Type B pancreatic cell (in vitro differentiated cells): ENCODE measurements at regions not wholly inside any gene's neighbourhood (a gene's known extent, or its start where the extent isn't known, plus 50 kb on each side); places are given as distances from the start of the nearest gene placed in this dataset.
A peak's percentile ranks its signal among the peaks of the same experiment; 100 is the strongest.

Experiments
- DNase-seq: peaks from one replicate; pipeline ENCODE4 v3.0.0; 2021; ENCODE audit warnings: mixed read lengths; ENCODE audit not compliant: unreplicated experiment; ENCODE audit errors: extremely low spot score
- H3K27ac Mint-ChIP-seq: 2 replicates; pipeline ENCODE4 v1.8.0; 2021; ENCODE audit warnings: mild to moderate bottlenecking, mixed read lengths
- H3K27me3 Mint-ChIP-seq: 2 replicates; pipeline ENCODE4 v1.8.0; 2021; ENCODE audit warnings: mixed read lengths
- H3K36me3 Mint-ChIP-seq: 2 replicates; pipeline ENCODE4 v1.8.0; 2021; ENCODE audit warnings: mixed read lengths
- H3K4me1 Mint-ChIP-seq: one replicate; pipeline ENCODE4 v1.8.0; 2021; ENCODE audit warnings: mixed read lengths; ENCODE audit not compliant: unreplicated experiment
- H3K4me3 Mint-ChIP-seq: 2 replicates; pipeline ENCODE4 v1.8.0; 2021; ENCODE audit warnings: mild to moderate bottlenecking, mixed read lengths
- H3K9me3 Mint-ChIP-seq: 2 replicates; pipeline ENCODE4 v1.8.0; 2021; ENCODE audit warnings: mixed read lengths
- TF ChIP-seq, protein P1 (sequence below): fragments of 200-600 bp; sonication (generic); conservative IDR thresholded peaks from 2 replicates; pipeline ENCODE4 v1.5.0; 2021; ENCODE audit warnings: antibody characterized with exemption, mild to moderate bottlenecking

DNA sequence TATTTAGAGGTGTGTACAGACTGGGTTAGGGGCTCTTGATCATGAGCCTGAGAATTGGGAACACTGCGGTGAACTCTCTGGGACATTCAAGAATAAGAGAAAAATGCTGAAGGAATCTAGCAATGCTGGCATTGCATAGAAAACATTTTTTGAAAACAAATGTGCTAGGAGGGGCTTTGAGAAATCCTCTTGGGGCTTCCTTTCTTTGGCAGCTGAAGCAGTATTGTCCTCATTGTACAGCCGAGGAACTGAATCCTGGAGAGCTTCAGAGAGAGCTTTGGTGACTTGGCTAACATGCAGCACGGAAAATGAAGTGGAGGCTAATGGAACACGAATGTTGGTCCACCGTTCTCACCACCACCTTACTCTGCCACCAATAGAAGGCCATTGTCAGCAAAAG, 107.3 kb upstream of the EFEMP1 start:
- Mint-ChIP-seq H3K27ac (no peak overlapping the region), H3K4me1 (no peaks in the 10 kb centered on the region), H3K36me3 (no peaks in the 10 kb centered on the region), H3K4me3 (no peak overlapping the region), H3K27me3 (peaks cover 18% of the 10 kb centered on the region), H3K9me3 (no peaks in the 10 kb centered on the region)
- TF ChIP-seq, protein P1, sequence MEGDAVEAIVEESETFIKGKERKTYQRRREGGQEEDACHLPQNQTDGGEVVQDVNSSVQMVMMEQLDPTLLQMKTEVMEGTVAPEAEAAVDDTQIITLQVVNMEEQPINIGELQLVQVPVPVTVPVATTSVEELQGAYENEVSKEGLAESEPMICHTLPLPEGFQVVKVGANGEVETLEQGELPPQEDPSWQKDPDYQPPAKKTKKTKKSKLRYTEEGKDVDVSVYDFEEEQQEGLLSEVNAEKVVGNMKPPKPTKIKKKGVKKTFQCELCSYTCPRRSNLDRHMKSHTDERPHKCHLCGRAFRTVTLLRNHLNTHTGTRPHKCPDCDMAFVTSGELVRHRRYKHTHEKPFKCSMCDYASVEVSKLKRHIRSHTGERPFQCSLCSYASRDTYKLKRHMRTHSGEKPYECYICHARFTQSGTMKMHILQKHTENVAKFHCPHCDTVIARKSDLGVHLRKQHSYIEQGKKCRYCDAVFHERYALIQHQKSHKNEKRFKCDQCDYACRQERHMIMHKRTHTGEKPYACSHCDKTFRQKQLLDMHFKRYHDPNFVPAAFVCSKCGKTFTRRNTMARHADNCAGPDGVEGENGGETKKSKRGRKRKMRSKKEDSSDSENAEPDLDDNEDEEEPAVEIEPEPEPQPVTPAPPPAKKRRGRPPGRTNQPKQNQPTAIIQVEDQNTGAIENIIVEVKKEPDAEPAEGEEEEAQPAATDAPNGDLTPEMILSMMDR: no peak
- no peak for DNase-seq

DNA sequence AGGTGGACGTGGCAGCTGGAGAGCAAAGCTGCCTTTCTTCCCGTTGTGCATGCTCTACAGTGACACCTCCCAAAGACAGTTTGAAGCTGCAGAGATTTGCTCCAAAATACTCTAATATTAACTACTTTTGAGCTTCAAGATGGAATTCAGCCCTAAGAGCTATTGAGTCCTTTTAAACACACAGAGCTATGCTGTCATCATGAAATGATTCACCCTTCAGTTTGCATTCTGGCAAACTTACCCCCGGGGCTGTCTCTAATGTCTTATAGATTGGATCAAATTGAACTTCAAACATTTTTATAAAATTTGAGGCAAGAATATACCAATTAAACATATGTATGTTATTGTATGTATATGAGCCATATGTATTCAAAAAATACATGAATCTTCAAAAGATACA, 110.7 kb upstream of the EFEMP1 start:
- no peak overlapping the region for H3K27ac Mint-ChIP-seq
- H3K4me1 Mint-ChIP-seq: no peaks in the 10 kb centered on the region
- H3K4me3 Mint-ChIP-seq: no peak overlapping the region
- no peaks in the 10 kb centered on the region for H3K9me3 Mint-ChIP-seq
- DNase-seq: no peak
- no peaks in the 10 kb centered on the region for H3K36me3 Mint-ChIP-seq
- TF ChIP-seq, protein P1: no peak
- H3K27me3 Mint-ChIP-seq: peaks cover 13% of the 10 kb centered on the region

DNA sequence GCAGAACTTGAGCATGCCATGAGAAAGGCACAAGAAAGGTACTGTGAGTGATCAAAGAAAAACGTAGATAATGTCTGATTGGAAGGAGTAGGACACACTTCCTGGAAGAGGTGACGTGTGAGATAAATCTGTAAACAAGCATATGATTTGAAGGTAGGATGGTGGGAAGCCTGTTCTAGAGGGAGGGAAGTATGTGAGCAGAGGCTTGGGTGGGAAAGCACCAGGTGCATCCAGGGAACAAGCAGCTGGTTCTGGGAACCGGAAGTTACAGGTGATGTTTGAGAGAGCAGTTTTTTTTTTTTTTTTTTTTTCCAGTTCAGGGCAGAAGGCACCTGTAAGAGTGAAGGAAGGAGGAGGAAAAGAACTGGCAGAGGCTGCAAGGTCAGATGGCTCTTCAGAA, 116.6 kb upstream of the EFEMP1 start:
- no peaks in the 10 kb centered on the region for H3K27me3 Mint-ChIP-seq
- H3K36me3 Mint-ChIP-seq: no peaks in the 10 kb centered on the region
- TF ChIP-seq, protein P1: no peak
- no peaks in the 10 kb centered on the region for H3K4me1 Mint-ChIP-seq
- no peak for DNase-seq
- H3K9me3 Mint-ChIP-seq: no peaks in the 10 kb centered on the region
- H3K27ac Mint-ChIP-seq: no peak overlapping the region
- no peak overlapping the region for H3K4me3 Mint-ChIP-seq

DNA sequence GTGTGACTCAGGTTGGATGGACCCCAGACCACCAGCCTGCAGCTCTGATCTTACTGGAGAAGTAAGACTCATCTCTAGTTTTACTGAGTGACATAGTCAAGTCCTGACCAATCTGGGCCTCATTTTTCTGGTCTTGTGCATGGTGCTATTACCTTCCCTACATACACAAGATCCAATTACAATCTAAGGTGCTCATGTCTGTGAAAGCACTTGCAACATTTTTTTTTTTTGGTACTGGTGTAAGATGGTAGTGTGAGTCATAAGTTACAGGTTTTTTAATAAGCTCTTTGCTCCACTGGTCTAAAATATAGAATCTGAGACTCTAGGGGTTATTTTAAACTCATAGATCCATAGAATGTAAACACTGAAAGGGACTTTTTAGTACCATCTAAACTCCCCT, 117.3 kb upstream of the EFEMP1 start:
- TF ChIP-seq, protein P1: no peak
- Mint-ChIP-seq H3K27me3 (no peaks in the 10 kb centered on the region), H3K27ac (no peak overlapping the region), H3K4me3 (no peak overlapping the region), H3K4me1 (no peaks in the 10 kb centered on the region), H3K36me3 (no peaks in the 10 kb centered on the region), H3K9me3 (no peaks in the 10 kb centered on the region)
- DNase-seq: no peak

DNA sequence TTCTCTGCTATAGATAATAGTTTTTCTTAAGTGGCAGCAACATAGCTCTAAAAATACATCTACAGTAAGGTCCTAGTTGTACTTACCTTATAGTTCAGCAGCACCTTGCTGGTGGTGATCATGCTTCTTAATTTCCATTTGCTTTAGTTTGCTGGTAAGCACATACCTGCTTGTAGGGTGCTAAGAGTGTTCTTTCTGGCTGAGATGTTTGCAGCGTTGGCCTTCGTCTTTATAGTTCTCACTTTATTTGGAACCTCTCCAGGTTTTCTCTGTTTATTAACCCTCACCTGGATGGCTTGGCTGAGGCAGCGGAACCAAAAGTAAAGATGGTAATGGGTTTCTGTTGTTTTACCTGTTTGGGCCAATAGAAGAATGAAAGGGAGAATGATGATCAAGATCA, 123.6 kb upstream of the EFEMP1 start:
- Mint-ChIP-seq H3K9me3 (no peaks in the 10 kb centered on the region), H3K27me3 (peaks cover 4% of the 10 kb centered on the region), H3K4me3 (no peak overlapping the region), H3K4me1 (no peaks in the 10 kb centered on the region), H3K27ac (no peak overlapping the region), H3K36me3 (no peaks in the 10 kb centered on the region)
- TF ChIP-seq, protein P1: no peak
- no peak for DNase-seq

DNA sequence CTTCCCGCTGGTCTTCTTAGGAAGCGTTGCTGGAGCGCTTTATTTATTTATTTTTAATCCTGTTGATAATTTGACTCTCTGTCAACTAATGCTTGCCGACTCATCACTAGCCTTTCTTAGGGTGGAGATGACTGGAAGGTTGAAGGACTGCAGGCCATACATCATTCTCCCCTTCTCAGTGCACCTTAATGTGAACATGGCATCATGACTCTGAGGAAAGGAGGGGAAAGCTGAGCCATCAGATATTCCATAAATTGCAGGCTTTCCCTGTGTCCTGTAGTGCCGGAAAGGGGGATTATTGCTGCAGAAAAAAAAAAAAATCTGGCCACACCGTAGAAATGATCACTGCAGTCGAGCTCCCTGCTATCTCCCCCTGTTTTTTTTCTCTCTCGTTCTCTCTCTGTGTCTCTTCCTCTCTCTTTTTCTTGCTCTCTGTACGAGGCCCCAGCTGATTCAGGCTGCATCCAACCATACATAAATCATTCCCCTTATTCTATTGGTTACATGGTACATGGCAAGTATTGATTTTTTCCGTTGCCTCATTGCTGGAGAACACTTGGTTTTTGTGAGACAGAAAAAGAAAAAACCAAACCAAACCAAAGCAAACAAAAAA, 125.8 kb upstream of the EFEMP1 start:
- Mint-ChIP-seq H3K27me3 (peaks cover 4% of the 10 kb centered on the region), H3K4me3 (peak overlapping the region; percentile 61), H3K27ac (no peak overlapping the region), H3K9me3 (no peaks in the 10 kb centered on the region), H3K4me1 (no peaks in the 10 kb centered on the region), H3K36me3 (no peaks in the 10 kb centered on the region)
- no peak for DNase-seq
- TF ChIP-seq, protein P1: no peak
